ENCODE measurements at regions not wholly inside any gene's neighbourhood (a gene's known extent, or its start where the extent isn't known, plus 50 kb on each side); places are given as distances from the start of the nearest gene placed in this dataset.

GRCh38 chr5:56535347-56535746 is 280.0 kb upstream of the MAP3K1 start:
- TF ChIP-seq CTCF (conservative IDR thresholded peaks at IDR 0.05; ENCODE audit: low read length): no peak
- no peak for DNase-seq (ENCODE audit: low read depth)
- H3K4me3 ChIP-seq (ENCODE audit: low read length): no peak overlapping the region

- H3K4me3 ChIP-seq (ENCODE audit: low read length): no peak overlapping the region
- no peak for TF ChIP-seq CTCF (conservative IDR thresholded peaks at IDR 0.05; ENCODE audit: low read length)
- no peak for DNase-seq (ENCODE audit: low read depth)
Measured at GRCh38 chr5:56534102-56534829, 281.1 kb upstream of the MAP3K1 start.

GRCh38 chr5:56532466-56532865 is 282.9 kb upstream of the MAP3K1 start:
- DNase-seq (ENCODE audit: low read depth): no peak
- no peak for TF ChIP-seq CTCF (conservative IDR thresholded peaks at IDR 0.05; ENCODE audit: low read length)
- H3K4me3 ChIP-seq (ENCODE audit: low read length): no peak overlapping the region

GRCh38 chr5:56530626-56531138 is 284.7 kb upstream of the MAP3K1 start:
- no peak overlapping the region for H3K4me3 ChIP-seq (ENCODE audit: low read length)
- TF ChIP-seq CTCF (conservative IDR thresholded peaks at IDR 0.05; ENCODE audit: low read length): no peak
- DNase-seq (ENCODE audit: low read depth): no peak

GRCh38 chr5:56529666-56530430 is 285.5 kb upstream of the MAP3K1 start:
- DNase-seq (ENCODE audit: low read depth): no peak
- H3K4me3 ChIP-seq (ENCODE audit: low read length): no peak overlapping the region
- no peak for TF ChIP-seq CTCF (conservative IDR thresholded peaks at IDR 0.05; ENCODE audit: low read length)

GRCh38 chr5:56527174-56527573 is 288.2 kb upstream of the MAP3K1 start:
- no peak overlapping the region for H3K4me3 ChIP-seq (ENCODE audit: low read length)
- no peak for TF ChIP-seq CTCF (conservative IDR thresholded peaks at IDR 0.05; ENCODE audit: low read length)
- DNase-seq (ENCODE audit: low read depth): no peak

GRCh38 chr5:56525113-56525512 is 290.2 kb upstream of the MAP3K1 start:
- DNase-seq (ENCODE audit: low read depth): no peak

More at GRCh38 chr5:56525113-56525512, 290.2 kb upstream of the MAP3K1 start:
- no peak for TF ChIP-seq CTCF (conservative IDR thresholded peaks at IDR 0.05; ENCODE audit: low read length)
- no peak overlapping the region for H3K4me3 ChIP-seq (ENCODE audit: low read length)
